ENCODE measurements at regions not wholly inside any gene's neighbourhood (a gene's known extent, or its start where the extent isn't known, plus 50 kb on each side); places are given as distances from the start of the nearest gene placed in this dataset.

GRCh38 chr1:81008293-81008692 is 792.4 kb upstream of the ADGRL2 start:
- TF ChIP-seq CTCF (IDR thresholded peaks at IDR 0.05; ENCODE audit: insufficient read depth, low read length) (no peak), POLR2AphosphoS5 (IDR thresholded peaks at IDR 0.05; ENCODE audit: low read depth) (no peak)
